GM23338 (cell line): ENCODE measurements at regions not wholly inside any gene's neighbourhood (a gene's known extent, or its start where the extent isn't known, plus 50 kb on each side); places are given as distances from the start of the nearest gene placed in this dataset.
A peak's percentile ranks its signal among the peaks of the same experiment; 100 is the strongest.

ENCODE experiments used
- ATAC-seq: fragments of 200-7000 bp; cut with Tn5 transposase; 3 replicates; pipeline ENCODE4 v1.9.1; 2020
- DNase-seq: peaks from one replicate; pipeline ENCODE4 v3.0.0-alpha.2; 2015; ENCODE audit warnings: low spot score
- H2AFZ ChIP-seq: fragments of 200-600 bp; sonication (generic); 2 replicates; pipeline ENCODE4 v1.8.0; 2016; ENCODE audit warnings: antibody characterized with exemption, mild to moderate bottlenecking, moderate library complexity
- H3F3A ChIP-seq: fragments of 200-600 bp; sonication (generic); replicated peaks from 2 replicates; pipeline ENCODE4 v1.8.0; 2017; ENCODE audit warnings: antibody characterized with exemption, mixed run types, low read depth
- H3K27ac ChIP-seq: fragments of 200-600 bp; sonication (generic); 2 replicates; pipeline ENCODE4 v1.6.1; 2016; ENCODE audit warnings: low read depth
- H3K27me3 ChIP-seq: fragments of 200-600 bp; sonication (generic); 2 replicates; pipeline ENCODE4 v1.8.0; 2016; ENCODE audit warnings: mild to moderate bottlenecking, mixed run types, moderate library complexity; ENCODE audit not compliant: insufficient read depth
- H3K36me3 ChIP-seq: fragments of 200-600 bp; sonication (generic); 2 replicates; pipeline ENCODE4 v1.8.0; 2016; ENCODE audit warnings: mild to moderate bottlenecking; ENCODE audit not compliant: insufficient read depth
- H3K4me1 ChIP-seq: fragments of 200-600 bp; sonication (generic); 2 replicates; pipeline ENCODE4 v1.8.0; 2016; ENCODE audit warnings: mild to moderate bottlenecking, moderate library complexity; ENCODE audit not compliant: insufficient read depth
- H3K4me2 ChIP-seq: fragments of 200-600 bp; sonication (generic); 2 replicates; pipeline ENCODE4 v1.7.1; 2017; ENCODE audit warnings: mixed run types
- H3K4me3 ChIP-seq: fragments of 200-600 bp; sonication (generic); 2 replicates; pipeline ENCODE4 v1.6.1; 2016; ENCODE audit warnings: mixed run types
- H3K79me2 ChIP-seq: fragments of 200-600 bp; sonication (generic); replicated peaks from 2 replicates; pipeline ENCODE4 v1.8.0; 2017; ENCODE audit warnings: mild to moderate bottlenecking; ENCODE audit not compliant: insufficient read depth
- H3K9me2 ChIP-seq: fragments of 200-600 bp; sonication (generic); 2 replicates; pipeline ENCODE4 v1.8.0; 2017; ENCODE audit not compliant: insufficient read depth
- H4K20me1 ChIP-seq: fragments of 200-600 bp; sonication (generic); replicated peaks from 2 replicates; pipeline ENCODE4 v1.8.0; 2017; ENCODE audit warnings: mild to moderate bottlenecking; ENCODE audit not compliant: insufficient read depth
- H3K27ac Mint-ChIP-seq: 2 replicates; pipeline ENCODE4 v1.8.0; 2020; ENCODE audit warnings: inconsistent platforms, mild to moderate bottlenecking, moderate library complexity, mixed read lengths
- H3K27me3 Mint-ChIP-seq: 3 replicates; pipeline ENCODE4 v1.8.0; 2022; ENCODE audit warnings: low read depth, mild to moderate bottlenecking, moderate library complexity, mixed read lengths, inconsistent platforms; ENCODE audit not compliant: insufficient read depth, poor library complexity
- H3K36me3 Mint-ChIP-seq: 3 replicates; pipeline ENCODE4 v1.8.0; 2021; ENCODE audit warnings: low read depth, mild to moderate bottlenecking, inconsistent platforms, moderate library complexity, mixed read lengths
- H3K4me1 Mint-ChIP-seq: 3 replicates; pipeline ENCODE4 v1.8.0; 2020; ENCODE audit warnings: mild to moderate bottlenecking, inconsistent platforms, mixed read lengths
- H3K4me3 Mint-ChIP-seq: 3 replicates; pipeline ENCODE4 v1.8.0; 2021; ENCODE audit warnings: moderate library complexity, mild to moderate bottlenecking, inconsistent platforms, mixed read lengths
- H3K9me3 Mint-ChIP-seq: 3 replicates; pipeline ENCODE4 v1.8.0; 2020; ENCODE audit warnings: moderate library complexity, mild to moderate bottlenecking, inconsistent platforms, mixed read lengths
- CREB1 ChIP-seq: fragments of 250-450 bp; sonication (Bioruptor Pico); IDR thresholded peaks from 2 replicates; pipeline ENCODE4 v1.5.0; 2020; ENCODE audit warnings: low read depth, mild to moderate bottlenecking, moderate library complexity
- EZH2phosphoT487 ChIP-seq: fragments of 200-600 bp; sonication (generic); IDR thresholded peaks from one replicate; pipeline ENCODE4 v1.8.1; 2018; ENCODE audit warnings: antibody characterized with exemption; ENCODE audit not compliant: unreplicated experiment
- JUNB ChIP-seq: IDR thresholded peaks from one replicate; pipeline ENCODE4 v1.6.1; 2016; ENCODE audit warnings: antibody characterized with exemption; ENCODE audit not compliant: unreplicated experiment
- NANOG ChIP-seq: IDR thresholded peaks from 2 replicates; pipeline ENCODE4 v1.6.1; 2016; ENCODE audit warnings: antibody characterized with exemption, borderline replicate concordance
- POLR2AphosphoS5 ChIP-seq: IDR thresholded peaks from 2 replicates; pipeline ENCODE4 v1.6.1; 2016; ENCODE audit warnings: antibody characterized with exemption, low read depth
- STAT1 ChIP-seq: IDR thresholded peaks from one replicate; pipeline ENCODE4 v1.6.1; 2016; ENCODE audit warnings: antibody characterized with exemption; ENCODE audit not compliant: unreplicated experiment
- ZNF331 ChIP-seq: fragments of 250-450 bp; sonication (Bioruptor Pico); IDR thresholded peaks from 2 replicates; pipeline ENCODE4 v1.5.0; 2020; ENCODE audit warnings: low read depth, mild to moderate bottlenecking, moderate library complexity
- TF ChIP-seq, protein P1 (sequence below), 2 experiments: fragments of 200-600 bp in 1 of 2; sonication (generic) in 1 of 2; conservative IDR thresholded peaks; 2 replicates each; pipeline versions ENCODE4 v1.5.1 to v1.6.1; 2016 to 2017; ENCODE audit warnings: antibody characterized with exemption in 2 of 2, low read depth in 2 of 2, mild to moderate bottlenecking in 2 of 2, moderate library complexity in 1 of 2
- TF ChIP-seq, protein P2 (sequence below): IDR thresholded peaks from one replicate; pipeline ENCODE4 v1.6.1; 2018; ENCODE audit warnings: antibody characterized with exemption; ENCODE audit not compliant: unreplicated experiment

DNA sequence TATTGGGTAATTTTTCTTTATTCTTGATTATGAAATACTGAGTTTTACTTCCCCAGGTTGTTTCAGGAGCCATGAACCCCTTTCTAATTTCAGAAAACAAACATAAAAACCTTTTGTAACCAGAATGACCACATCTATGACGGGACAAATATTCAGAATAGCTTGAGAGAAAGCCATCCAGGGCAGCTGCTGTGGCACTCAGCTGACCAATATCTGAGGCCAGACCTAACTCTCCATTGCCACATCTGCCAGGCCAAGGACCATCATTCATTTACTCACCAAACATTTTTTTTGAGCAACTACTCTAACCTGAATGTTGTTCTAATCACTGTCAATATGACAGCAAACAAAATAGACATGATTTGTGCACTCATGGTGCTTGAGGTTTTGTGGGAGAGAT is 608.3 kb upstream of the PKN2 start:
- no peaks in the 10 kb centered on the region for H3K79me2 ChIP-seq
- no peak overlapping the region for H2AFZ ChIP-seq
- H3K4me2 ChIP-seq = no peak overlapping the region
- no peak overlapping the region for H3K27ac Mint-ChIP-seq
- no peaks in the 10 kb centered on the region for H3K27me3 ChIP-seq
- no peaks in the 10 kb centered on the region for H3K36me3 Mint-ChIP-seq
- no peaks in the 10 kb centered on the region for H3K4me1 ChIP-seq
- no peak overlapping the region for H3K4me3 ChIP-seq
- H3K9me3 Mint-ChIP-seq = no peaks in the 10 kb centered on the region
- no peaks in the 10 kb centered on the region for H3F3A ChIP-seq
- H3K4me1 Mint-ChIP-seq = no peaks in the 10 kb centered on the region
- no peaks in the 10 kb centered on the region for H3K27me3 Mint-ChIP-seq
- TF ChIP-seq NANOG = no peak
- no peak overlapping the region for H3K4me3 Mint-ChIP-seq
- no peaks in the 10 kb centered on the region for H3K36me3 ChIP-seq
- ATAC-seq (no peak), DNase-seq (no peak)
- H3K9me2 ChIP-seq = peaks cover 3% of the 10 kb centered on the region; the same call in 1 of the 2 replicates
- no peak overlapping the region for H3K27ac ChIP-seq
- no peaks in the 10 kb centered on the region for H4K20me1 ChIP-seq

DNA sequence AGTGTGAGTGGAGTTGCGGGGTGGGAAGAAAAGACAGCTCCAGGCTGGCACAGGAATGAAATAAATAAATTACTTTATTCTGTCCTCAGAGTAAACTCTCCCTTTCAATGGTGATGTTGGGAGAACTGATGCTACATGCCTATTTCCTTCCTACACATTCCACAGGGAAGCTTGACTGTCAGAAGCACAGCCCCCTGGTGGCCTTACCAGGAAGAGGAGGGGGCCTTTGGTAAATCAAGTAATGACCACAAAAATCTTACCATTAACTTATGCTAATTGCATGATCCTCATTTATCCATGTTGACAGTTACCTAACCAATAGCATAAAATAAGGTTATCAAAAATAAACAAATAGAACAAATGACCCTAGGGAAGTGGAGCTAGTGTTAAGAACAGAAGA is 605.0 kb upstream of the PKN2 start:
- H3K9me3 Mint-ChIP-seq = no peaks in the 10 kb centered on the region
- Histone ChIP-seq H3K4me1 (no peaks in the 10 kb centered on the region), H3K4me2 (no peak overlapping the region), H3K79me2 (no peaks in the 10 kb centered on the region), H3K27me3 (no peaks in the 10 kb centered on the region), H3K4me3 (no peak overlapping the region), H3F3A (no peaks in the 10 kb centered on the region), H4K20me1 (no peaks in the 10 kb centered on the region), H2AFZ (no peak overlapping the region), H3K27ac (no peak overlapping the region), H3K9me2 (0 out of 2 replicates have a peak, but pooled peaks cover 3% of the 10 kb centered on the region), H3K36me3 (no peaks in the 10 kb centered on the region; the same call in 1 of the 2 replicates)
- no peak overlapping the region for H3K27ac Mint-ChIP-seq
- no peaks in the 10 kb centered on the region for H3K36me3 Mint-ChIP-seq
- DNase-seq = peak; percentile 85
- H3K27me3 Mint-ChIP-seq = no peaks in the 10 kb centered on the region
- H3K4me1 Mint-ChIP-seq = no peaks in the 10 kb centered on the region
- TF ChIP-seq, protein P1, sequence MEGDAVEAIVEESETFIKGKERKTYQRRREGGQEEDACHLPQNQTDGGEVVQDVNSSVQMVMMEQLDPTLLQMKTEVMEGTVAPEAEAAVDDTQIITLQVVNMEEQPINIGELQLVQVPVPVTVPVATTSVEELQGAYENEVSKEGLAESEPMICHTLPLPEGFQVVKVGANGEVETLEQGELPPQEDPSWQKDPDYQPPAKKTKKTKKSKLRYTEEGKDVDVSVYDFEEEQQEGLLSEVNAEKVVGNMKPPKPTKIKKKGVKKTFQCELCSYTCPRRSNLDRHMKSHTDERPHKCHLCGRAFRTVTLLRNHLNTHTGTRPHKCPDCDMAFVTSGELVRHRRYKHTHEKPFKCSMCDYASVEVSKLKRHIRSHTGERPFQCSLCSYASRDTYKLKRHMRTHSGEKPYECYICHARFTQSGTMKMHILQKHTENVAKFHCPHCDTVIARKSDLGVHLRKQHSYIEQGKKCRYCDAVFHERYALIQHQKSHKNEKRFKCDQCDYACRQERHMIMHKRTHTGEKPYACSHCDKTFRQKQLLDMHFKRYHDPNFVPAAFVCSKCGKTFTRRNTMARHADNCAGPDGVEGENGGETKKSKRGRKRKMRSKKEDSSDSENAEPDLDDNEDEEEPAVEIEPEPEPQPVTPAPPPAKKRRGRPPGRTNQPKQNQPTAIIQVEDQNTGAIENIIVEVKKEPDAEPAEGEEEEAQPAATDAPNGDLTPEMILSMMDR (conservative IDR thresholded peaks at IDR 0.05; ENCODE audit: low read depth in 2 of 2) = peak; percentile 82 to 87
- TF ChIP-seq JUNB (no peak), STAT1 (no peak), CREB1 (CRISPR knock-in tag) (peak; percentile 19; the same call in 1 of the 2 replicates)
- ATAC-seq = peak; percentile 87
- no peak overlapping the region for H3K4me3 Mint-ChIP-seq

DNA sequence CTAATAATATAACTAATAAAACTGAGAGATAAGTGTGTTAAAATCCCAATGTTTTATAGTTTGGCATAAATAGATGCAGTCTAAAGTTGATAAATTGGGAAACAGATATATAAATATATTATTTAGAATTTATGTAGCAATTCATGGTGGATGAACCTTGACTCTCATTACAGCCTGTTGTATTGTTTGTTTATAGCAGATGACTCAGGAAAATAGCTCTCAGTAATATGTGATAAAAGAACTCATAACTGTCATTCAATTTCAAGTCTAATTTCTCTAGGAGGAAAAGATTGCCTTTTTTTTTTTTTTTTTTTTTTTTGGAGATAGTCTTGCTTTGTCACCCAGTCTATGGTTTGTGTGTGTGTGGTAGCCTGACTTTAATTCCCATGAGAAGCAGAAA is 603.2 kb upstream of the PKN2 start:
- no peaks in the 10 kb centered on the region for H3F3A ChIP-seq
- Mint-ChIP-seq H3K27me3 (no peaks in the 10 kb centered on the region), H3K4me3 (no peak overlapping the region), H3K36me3 (peaks cover 7% of the 10 kb centered on the region; the same call in 2 of the 3 replicates), H3K9me3 (peaks cover 17% of the 10 kb centered on the region), H3K4me1 (no peaks in the 10 kb centered on the region), H3K27ac (no peak overlapping the region)
- no peaks in the 10 kb centered on the region for H4K20me1 ChIP-seq
- H3K4me1 ChIP-seq = no peaks in the 10 kb centered on the region
- no peak overlapping the region for H3K27ac ChIP-seq
- no peak overlapping the region for H3K4me2 ChIP-seq
- no peaks in the 10 kb centered on the region for H3K27me3 ChIP-seq
- ATAC-seq (no peak), DNase-seq (no peak)
- no peak overlapping the region for H3K4me3 ChIP-seq
- H3K36me3 ChIP-seq = no peaks in the 10 kb centered on the region; the same call in 1 of the 2 replicates
- no peaks in the 10 kb centered on the region for H3K79me2 ChIP-seq
- H3K9me2 ChIP-seq = no peaks in the 10 kb centered on the region
- H2AFZ ChIP-seq = no peak overlapping the region
- TF ChIP-seq, protein P2, sequence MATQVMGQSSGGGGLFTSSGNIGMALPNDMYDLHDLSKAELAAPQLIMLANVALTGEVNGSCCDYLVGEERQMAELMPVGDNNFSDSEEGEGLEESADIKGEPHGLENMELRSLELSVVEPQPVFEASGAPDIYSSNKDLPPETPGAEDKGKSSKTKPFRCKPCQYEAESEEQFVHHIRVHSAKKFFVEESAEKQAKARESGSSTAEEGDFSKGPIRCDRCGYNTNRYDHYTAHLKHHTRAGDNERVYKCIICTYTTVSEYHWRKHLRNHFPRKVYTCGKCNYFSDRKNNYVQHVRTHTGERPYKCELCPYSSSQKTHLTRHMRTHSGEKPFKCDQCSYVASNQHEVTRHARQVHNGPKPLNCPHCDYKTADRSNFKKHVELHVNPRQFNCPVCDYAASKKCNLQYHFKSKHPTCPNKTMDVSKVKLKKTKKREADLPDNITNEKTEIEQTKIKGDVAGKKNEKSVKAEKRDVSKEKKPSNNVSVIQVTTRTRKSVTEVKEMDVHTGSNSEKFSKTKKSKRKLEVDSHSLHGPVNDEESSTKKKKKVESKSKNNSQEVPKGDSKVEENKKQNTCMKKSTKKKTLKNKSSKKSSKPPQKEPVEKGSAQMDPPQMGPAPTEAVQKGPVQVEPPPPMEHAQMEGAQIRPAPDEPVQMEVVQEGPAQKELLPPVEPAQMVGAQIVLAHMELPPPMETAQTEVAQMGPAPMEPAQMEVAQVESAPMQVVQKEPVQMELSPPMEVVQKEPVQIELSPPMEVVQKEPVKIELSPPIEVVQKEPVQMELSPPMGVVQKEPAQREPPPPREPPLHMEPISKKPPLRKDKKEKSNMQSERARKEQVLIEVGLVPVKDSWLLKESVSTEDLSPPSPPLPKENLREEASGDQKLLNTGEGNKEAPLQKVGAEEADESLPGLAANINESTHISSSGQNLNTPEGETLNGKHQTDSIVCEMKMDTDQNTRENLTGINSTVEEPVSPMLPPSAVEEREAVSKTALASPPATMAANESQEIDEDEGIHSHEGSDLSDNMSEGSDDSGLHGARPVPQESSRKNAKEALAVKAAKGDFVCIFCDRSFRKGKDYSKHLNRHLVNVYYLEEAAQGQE = no peak
- TF ChIP-seq ZNF331 (CRISPR knock-in tag) (no peak), JUNB (no peak), POLR2AphosphoS5 (no peak), EZH2phosphoT487 (no peak)
